GM21723 (cell line): ENCODE measurements at regions not wholly inside any gene's neighbourhood (a gene's known extent, or its start where the extent isn't known, plus 50 kb on each side); places are given as distances from the start of the nearest gene placed in this dataset.
"Not testable (repeated sequence)": the region's sequence is repeated elsewhere in the genome, so short reads cannot be mapped to it uniquely, and the experiment has no call there.

Experiments used
- ATAC-seq: cut with Tn5 transposase; IDR thresholded peaks from one replicate; pipeline ENCODE4 v1.9.1; 2021; ENCODE audit warnings: mild to moderate bottlenecking, moderate library complexity; ENCODE audit not compliant: unreplicated experiment

- no peak for ATAC-seq
These were observed 677.8 kb downstream of the TOX3 start for GRCh38 chr16:51869176-51869575.

- no peak for ATAC-seq
These were observed 678.3 kb downstream of the TOX3 start for GRCh38 chr16:51868631-51869030.

DNA sequence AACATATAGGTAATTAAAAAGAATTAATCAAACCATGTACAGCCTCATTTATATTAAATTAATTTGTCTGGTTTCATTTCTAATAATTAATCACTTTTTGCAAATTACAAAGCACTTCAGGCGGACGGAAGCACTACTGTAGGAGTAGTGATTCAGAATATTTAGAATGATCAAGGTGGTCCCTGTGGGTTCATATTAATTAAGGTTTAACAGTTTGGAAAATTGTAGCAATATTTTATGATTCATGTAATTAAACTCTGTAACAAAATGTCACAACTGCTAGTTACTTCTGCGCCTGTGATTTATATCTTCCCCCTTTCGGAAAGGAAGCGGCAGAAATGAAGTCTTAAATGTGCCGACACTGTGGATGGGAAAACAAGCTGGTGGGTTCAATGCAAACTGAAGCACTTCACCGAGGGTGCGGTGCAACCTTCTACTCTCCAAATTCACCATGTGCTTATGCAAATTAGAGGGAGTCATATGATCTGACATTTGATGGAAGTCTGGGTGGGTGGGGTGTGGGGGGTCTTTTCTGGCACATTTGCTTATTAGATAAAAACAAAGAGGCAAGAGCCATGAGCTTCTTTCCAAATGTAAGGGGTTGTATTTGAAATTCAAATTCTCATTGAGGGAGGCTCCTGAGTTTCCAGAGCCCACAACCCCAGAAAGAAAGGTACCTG lies 679.4 kb downstream of the TOX3 start:
- no peak for ATAC-seq

GRCh38 chr16:51864575-51864974 lies 682.4 kb downstream of the TOX3 start:
- no peak for ATAC-seq

DNA sequence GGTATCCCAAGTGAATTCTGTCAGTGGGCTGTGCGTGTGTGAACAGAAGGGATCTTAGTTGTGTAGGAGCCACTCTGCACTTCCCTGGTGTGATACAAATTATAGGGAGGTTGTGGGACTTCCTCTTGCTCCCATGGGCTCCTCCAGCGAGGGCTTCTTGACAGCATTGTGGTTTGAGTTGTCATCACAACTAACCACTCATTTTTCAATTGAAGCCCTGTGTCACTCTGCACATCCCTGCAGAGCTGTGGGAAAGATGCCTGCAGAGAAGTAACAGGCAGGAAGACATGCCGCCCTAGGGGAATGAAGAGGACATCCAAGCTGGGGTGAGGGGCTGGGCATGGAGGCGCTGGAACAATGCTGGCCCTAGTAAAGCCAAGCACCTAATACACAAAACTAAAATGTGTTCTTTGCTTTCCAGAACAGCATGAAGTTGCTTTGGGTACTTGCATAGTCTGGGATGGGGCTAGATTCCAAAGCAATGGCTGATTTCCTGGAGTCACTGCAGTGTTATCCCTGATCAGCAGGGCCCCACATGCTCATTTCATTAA lies 692.5 kb downstream of the TOX3 start:
- ATAC-seq, result no peak

GRCh38 chr16:51853586-51853985 lies 693.4 kb downstream of the TOX3 start:
- ATAC-seq, result no peak

DNA sequence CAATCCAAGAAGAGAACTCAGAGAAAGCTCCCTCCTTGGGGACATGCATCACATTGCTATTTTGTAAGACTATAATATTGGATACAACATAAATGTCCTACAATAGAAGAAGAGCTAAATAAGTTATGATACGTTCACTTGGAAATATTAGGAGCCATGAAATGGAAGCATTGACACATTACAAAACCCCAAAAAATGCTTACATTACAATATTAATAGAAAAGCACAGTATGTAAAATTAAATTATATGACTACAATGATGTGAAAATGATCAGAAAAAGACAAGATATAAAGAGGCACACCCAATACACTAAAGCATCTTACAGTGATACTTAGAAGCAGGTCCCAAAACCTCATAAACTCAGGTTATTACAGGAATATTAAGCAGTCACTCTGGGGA lies 694.1 kb downstream of the TOX3 start:
- no peak for ATAC-seq

GRCh38 chr16:51851111-51851510 lies 695.8 kb downstream of the TOX3 start:
- ATAC-seq, result no peak

DNA sequence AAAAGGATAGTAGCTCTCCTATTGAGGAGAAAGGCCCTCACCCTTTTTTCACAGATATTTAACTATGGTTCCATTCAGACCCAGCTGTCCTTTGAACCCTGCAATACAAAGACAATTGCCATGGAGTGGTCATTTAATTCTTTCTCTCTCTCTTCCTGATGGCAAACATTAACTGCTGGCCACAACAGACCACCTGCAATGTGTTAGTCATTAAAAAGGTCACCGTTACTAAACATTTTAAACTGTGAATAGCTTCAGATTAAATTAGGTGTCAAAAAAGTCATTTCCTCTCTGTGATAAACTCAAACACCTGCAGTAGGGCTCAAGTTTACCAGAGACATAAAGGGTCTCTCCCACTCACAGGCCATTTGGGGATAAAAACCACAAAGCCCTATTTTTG lies 697.2 kb downstream of the TOX3 start:
- no peak for ATAC-seq

DNA sequence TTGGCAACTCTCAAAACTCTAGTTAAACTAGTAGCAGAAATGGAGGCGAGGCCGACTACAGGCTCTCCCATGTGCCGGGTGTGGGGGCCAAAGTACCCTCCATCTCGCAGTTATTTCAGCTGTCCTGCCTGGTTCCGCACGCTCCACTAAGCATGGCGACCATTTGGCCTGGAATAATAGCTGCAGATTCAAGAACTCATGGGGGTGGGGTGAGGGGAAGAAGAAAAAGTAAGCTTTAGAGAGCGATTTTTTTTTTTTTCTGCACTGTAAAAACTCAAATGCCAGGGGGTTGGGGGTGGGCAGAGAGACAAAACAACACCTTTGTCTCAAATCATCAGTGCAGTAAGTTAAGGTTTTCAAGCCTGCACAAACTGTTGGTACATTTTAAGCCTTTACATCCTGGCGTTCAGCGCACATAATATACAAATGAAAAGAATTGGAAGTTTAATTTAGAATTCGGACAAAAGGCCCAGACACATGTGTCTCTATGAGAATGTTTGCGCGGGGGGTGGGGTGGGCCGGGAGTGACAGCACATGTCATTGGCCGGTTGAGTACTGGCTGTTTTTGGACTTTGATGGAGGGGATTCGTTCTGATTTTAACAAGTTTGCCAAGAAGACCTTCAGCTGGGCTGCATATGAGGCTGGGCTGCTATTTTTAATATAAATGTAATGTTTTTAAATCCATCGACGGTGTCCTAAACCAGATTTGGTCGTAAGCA lies 694.7 kb upstream of the SALL1 start:
- no peak for ATAC-seq

DNA sequence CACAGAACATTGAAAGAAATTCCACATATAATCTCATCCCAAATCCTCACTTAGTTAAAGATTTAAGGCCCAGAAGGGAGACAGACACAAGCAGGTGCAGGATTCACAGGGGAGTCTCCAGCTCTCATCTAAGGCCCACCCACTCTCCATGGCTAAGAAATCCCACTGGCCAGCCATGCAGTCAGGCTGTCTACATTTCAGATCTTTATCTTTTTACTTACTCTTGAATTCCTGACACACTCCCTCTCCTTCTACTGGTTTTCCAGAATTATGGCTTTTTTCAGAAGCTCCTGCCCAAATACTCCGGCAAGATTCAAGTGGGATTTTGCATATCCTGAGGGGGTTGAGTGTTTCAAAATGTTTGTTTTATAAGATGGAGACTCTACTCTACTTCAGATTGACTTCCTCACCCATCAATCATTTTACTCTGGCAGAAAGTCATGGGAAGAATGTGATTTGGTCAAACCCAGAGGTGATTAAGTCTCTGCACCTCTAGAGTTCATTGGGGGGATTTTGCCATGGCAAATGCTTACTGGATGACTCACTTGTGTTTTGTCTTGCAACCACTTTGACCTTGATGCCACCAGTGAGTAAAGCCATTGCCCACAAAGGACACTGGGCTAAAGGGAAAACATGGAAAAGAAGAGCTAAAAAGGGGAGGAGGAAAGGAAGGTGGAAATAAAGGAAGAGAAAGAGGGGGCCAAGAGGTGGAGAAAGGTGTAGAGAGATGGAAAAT lies 688.8 kb upstream of the SALL1 start:
- no peak for ATAC-seq

DNA sequence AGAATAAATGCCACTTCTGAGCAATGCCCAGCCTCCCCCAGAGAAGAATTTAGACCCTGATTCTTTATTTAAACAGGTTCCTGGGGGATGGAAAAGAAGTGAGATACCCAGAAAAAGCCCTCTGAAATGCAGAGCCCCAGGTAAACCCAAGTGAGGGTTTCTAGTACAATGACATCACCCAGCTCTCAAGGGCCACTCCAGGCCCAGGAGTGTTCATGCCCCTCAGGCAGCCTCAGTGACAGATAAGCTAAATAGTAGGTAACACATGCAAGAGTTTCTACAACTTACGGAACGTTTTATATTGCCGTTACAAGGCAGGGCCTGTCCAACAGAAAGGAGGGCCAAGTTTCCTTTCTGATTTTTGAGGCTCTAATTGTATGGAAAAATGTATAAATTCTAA lies 683.7 kb upstream of the SALL1 start:
- ATAC-seq, result no peak

GRCh38 chr16:51834133-51834532 lies 683.1 kb upstream of the SALL1 start:
- no peak for ATAC-seq

GRCh38 chr16:51831595-51832367 lies 680.7 kb upstream of the SALL1 start:
- no peak for ATAC-seq

DNA sequence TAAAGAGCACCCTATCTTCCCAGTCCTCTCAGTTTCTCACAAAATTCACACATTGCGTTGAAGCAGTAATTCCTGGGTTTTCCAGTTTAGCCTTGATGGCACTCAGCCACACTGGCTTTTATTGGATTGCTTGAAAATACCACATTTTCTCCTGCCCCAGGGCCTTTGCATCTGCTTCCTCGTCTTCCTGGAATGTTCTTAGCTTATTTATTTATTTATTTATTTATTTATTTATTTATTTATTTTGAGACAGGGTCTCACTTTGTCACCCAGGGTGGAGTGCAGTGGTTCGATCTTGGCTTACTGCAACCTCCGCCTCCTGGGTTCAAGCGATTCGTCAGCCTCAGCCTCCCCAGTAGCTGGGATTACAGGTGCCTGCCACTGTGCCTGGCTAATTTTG lies 680.0 kb upstream of the SALL1 start:
- not testable (repeated sequence) for ATAC-seq

GRCh38 chr16:51825779-51826178 lies 674.7 kb upstream of the SALL1 start:
- ATAC-seq, result no peak

- no peak for ATAC-seq
These were observed 671.4 kb upstream of the SALL1 start for GRCh38 chr16:51822471-51822870.

DNA sequence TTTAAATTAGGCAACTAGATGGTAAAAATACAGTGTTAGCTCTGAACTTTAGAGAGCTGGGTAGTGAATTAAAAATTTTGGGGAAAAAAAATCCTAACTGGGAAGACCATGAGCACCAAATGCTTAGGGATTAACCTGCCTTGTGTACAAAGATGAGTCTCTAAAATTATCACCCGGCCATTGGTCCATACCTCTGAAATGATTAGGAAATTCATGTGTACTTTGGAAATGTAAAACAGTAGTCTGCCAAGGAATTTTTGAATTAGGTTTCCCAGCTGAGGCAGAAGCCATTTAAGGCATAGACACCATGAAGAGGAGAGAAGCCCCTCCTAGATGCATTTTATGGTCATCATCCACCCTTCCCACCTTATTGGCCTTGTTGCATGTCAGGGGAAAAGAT lies 670.5 kb upstream of the SALL1 start:
- ATAC-seq, result no peak

GRCh38 chr16:51820176-51820575 lies 669.1 kb upstream of the SALL1 start:
- ATAC-seq, result no peak

GRCh38 chr16:51818342-51818944 lies 667.4 kb upstream of the SALL1 start:
- no peak for ATAC-seq

DNA sequence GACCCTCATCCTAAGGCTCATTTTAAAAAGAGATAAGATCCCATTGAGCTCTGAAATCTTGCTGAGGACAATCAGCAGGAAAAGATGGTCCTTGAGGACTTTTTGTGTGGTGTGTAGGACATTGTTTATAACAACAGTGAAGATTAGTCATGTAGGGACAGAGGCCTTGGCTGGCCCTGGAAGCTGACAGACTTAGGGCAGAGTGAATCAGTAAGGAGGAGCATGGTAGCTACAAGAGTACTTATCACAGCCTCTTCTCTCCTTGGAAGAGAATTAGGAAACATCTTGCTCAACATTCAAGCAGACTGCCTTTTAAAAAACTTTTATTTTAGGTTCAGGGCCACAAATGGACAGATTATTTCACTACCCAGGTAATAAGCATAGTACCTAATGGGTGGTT lies 665.9 kb upstream of the SALL1 start:
- ATAC-seq, result no peak
